ENCODE measurements at regions not wholly inside any gene's neighbourhood (a gene's known extent, or its start where the extent isn't known, plus 50 kb on each side); places are given as distances from the start of the nearest gene placed in this dataset.

DNA sequence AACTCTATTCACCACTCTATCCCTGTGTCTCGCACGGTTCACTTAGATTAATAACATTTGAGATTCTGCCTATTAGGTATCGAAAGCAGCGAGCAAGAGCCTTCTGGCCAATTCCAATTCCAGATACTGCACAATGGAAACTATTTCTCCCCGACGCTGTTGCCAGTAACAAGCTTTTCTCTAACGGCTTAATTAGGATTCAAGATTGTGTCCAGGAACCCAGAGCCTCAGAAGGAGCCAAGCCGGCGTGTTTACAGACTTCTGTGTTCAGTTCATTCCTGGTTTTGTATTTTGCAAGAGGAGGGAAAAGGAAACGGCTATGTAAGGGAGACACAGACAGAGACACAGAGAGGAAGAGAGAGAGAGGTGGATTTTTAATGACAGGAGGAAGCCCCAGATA lies 185.6 kb downstream of the DICER1 start:
- TF ChIP-seq, protein P1, sequence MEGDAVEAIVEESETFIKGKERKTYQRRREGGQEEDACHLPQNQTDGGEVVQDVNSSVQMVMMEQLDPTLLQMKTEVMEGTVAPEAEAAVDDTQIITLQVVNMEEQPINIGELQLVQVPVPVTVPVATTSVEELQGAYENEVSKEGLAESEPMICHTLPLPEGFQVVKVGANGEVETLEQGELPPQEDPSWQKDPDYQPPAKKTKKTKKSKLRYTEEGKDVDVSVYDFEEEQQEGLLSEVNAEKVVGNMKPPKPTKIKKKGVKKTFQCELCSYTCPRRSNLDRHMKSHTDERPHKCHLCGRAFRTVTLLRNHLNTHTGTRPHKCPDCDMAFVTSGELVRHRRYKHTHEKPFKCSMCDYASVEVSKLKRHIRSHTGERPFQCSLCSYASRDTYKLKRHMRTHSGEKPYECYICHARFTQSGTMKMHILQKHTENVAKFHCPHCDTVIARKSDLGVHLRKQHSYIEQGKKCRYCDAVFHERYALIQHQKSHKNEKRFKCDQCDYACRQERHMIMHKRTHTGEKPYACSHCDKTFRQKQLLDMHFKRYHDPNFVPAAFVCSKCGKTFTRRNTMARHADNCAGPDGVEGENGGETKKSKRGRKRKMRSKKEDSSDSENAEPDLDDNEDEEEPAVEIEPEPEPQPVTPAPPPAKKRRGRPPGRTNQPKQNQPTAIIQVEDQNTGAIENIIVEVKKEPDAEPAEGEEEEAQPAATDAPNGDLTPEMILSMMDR (IDR thresholded peaks at IDR 0.05): no peak
- no peak for TF ChIP-seq POLR2A (IDR thresholded peaks at IDR 0.05)
